HG03432 (cell line): ENCODE measurements at regions not wholly inside any gene's neighbourhood (a gene's known extent, or its start where the extent isn't known, plus 50 kb on each side); places are given as distances from the start of the nearest gene placed in this dataset.
"Not testable (repeated sequence)": the region's sequence is repeated elsewhere in the genome, so short reads cannot be mapped to it uniquely, and the experiment has no call there.

ENCODE experiments used
- ATAC-seq: cut with Tn5 transposase; IDR thresholded peaks from one replicate; pipeline ENCODE4 v1.9.1; 2021; ENCODE audit warnings: mild to moderate bottlenecking, moderate library complexity; ENCODE audit not compliant: unreplicated experiment

- ATAC-seq = no peak
Observed at GRCh38 chr20:48012401-48012974, 227.2 kb upstream of the SULF2 start.

GRCh38 chr20:48011025-48011424, 225.7 kb upstream of the SULF2 start:
- ATAC-seq = no peak

GRCh38 chr20:48010623-48011022, 225.3 kb upstream of the SULF2 start:
- ATAC-seq = no peak

GRCh38 chr20:48008850-48009515, 223.7 kb upstream of the SULF2 start:
- ATAC-seq = no peak

GRCh38 chr20:48007351-48007750, 222.1 kb upstream of the SULF2 start:
- no peak for ATAC-seq

GRCh38 chr20:48006036-48006833, 221.0 kb upstream of the SULF2 start:
- ATAC-seq = no peak

GRCh38 chr20:48003021-48003420, 217.7 kb upstream of the SULF2 start:
- ATAC-seq = no peak

GRCh38 chr20:48002517-48002970, 217.3 kb upstream of the SULF2 start:
- peak; percentile 78 for ATAC-seq

- no peak for ATAC-seq
Observed at GRCh38 chr20:47999166-47999565, 213.9 kb upstream of the SULF2 start.

GRCh38 chr20:47998736-47999135, 213.5 kb upstream of the SULF2 start:
- ATAC-seq = no peak

GRCh38 chr20:47995661-47996060, 210.4 kb upstream of the SULF2 start:
- ATAC-seq = no peak

GRCh38 chr20:47993817-47994216, 208.5 kb upstream of the SULF2 start:
- ATAC-seq = no peak

- ATAC-seq = no peak
Observed at GRCh38 chr20:47993035-47993755, 207.9 kb upstream of the SULF2 start.

- no peak for ATAC-seq
Observed at GRCh38 chr20:47991875-47992488, 206.7 kb upstream of the SULF2 start.

- no peak for ATAC-seq
Observed at GRCh38 chr20:47990507-47991150, 205.3 kb upstream of the SULF2 start.

- ATAC-seq = no peak
Observed at GRCh38 chr20:47989957-47990356, 204.7 kb upstream of the SULF2 start.

- ATAC-seq = no peak
Observed at GRCh38 chr20:47988676-47989075, 203.4 kb upstream of the SULF2 start.

GRCh38 chr20:47985092-47985850, 200.0 kb upstream of the SULF2 start:
- no peak for ATAC-seq

GRCh38 chr20:47984437-47984836, 199.2 kb upstream of the SULF2 start:
- ATAC-seq = no peak

- not testable (repeated sequence) for ATAC-seq
Observed at GRCh38 chr20:47983642-47984041, 198.4 kb upstream of the SULF2 start.
